ENCODE measurements at regions not wholly inside any gene's neighbourhood (a gene's known extent, or its start where the extent isn't known, plus 50 kb on each side); places are given as distances from the start of the nearest gene placed in this dataset.

- Histone ChIP-seq H3K36me3 (no peaks in the 10 kb centered on the region), H3K9me3 (no peaks in the 10 kb centered on the region), H3K4me1 (no peaks in the 10 kb centered on the region), H3K4me3 (no peak overlapping the region), H3K27ac (no peak overlapping the region), H3K27me3 (no peaks in the 10 kb centered on the region)
- no peak for DNase-seq
- no peak for TF ChIP-seq POLR2A (IDR thresholded peaks at IDR 0.05)
- TF ChIP-seq CTCF (IDR thresholded peaks at IDR 0.05) = no peak
Measured at GRCh38 chr15:98331676-98332075, 316.7 kb upstream of the IGF1R start.

- Histone ChIP-seq H3K9me3 (no peaks in the 10 kb centered on the region), H3K36me3 (no peaks in the 10 kb centered on the region), H3K27me3 (no peaks in the 10 kb centered on the region), H3K27ac (no peak overlapping the region), H3K4me1 (no peaks in the 10 kb centered on the region), H3K4me3 (no peak overlapping the region)
- TF ChIP-seq CTCF (IDR thresholded peaks at IDR 0.05) (no peak), POLR2A (IDR thresholded peaks at IDR 0.05) (no peak)
- no peak for DNase-seq
Measured at GRCh38 chr15:98333251-98333650, 315.1 kb upstream of the IGF1R start.

GRCh38 chr15:98342911-98343310 lies 305.4 kb upstream of the IGF1R start:
- Histone ChIP-seq H3K36me3 (no peaks in the 10 kb centered on the region), H3K4me1 (no peaks in the 10 kb centered on the region), H3K27me3 (no peaks in the 10 kb centered on the region), H3K27ac (no peak overlapping the region), H3K9me3 (no peaks in the 10 kb centered on the region), H3K4me3 (no peak overlapping the region)
- DNase-seq = no peak
- no peak for TF ChIP-seq POLR2A (IDR thresholded peaks at IDR 0.05)
- TF ChIP-seq CTCF (IDR thresholded peaks at IDR 0.05) = no peak

- Histone ChIP-seq H3K36me3 (no peaks in the 10 kb centered on the region), H3K27ac (no peak overlapping the region), H3K4me1 (no peaks in the 10 kb centered on the region), H3K9me3 (no peaks in the 10 kb centered on the region), H3K4me3 (no peak overlapping the region), H3K27me3 (no peaks in the 10 kb centered on the region)
- no peak for DNase-seq
- TF ChIP-seq POLR2A (IDR thresholded peaks at IDR 0.05) = no peak
- TF ChIP-seq CTCF (IDR thresholded peaks at IDR 0.05) = no peak
Measured at GRCh38 chr15:98344591-98344990, 303.7 kb upstream of the IGF1R start.

GRCh38 chr15:98347001-98347400 lies 301.3 kb upstream of the IGF1R start:
- H3K36me3 ChIP-seq = no peaks in the 10 kb centered on the region
- TF ChIP-seq CTCF (IDR thresholded peaks at IDR 0.05) (no peak), POLR2A (IDR thresholded peaks at IDR 0.05) (no peak)

GRCh38 chr15:98347866-98348265 lies 300.5 kb upstream of the IGF1R start:
- Histone ChIP-seq H3K36me3 (no peaks in the 10 kb centered on the region), H3K27ac (no peak overlapping the region), H3K27me3 (no peaks in the 10 kb centered on the region), H3K4me1 (no peaks in the 10 kb centered on the region), H3K9me3 (no peaks in the 10 kb centered on the region), H3K4me3 (no peak overlapping the region)
- no peak for DNase-seq
- TF ChIP-seq POLR2A (IDR thresholded peaks at IDR 0.05) (no peak), CTCF (IDR thresholded peaks at IDR 0.05) (no peak)

More at GRCh38 chr15:98347001-98347400, 301.3 kb upstream of the IGF1R start:
- H3K27ac ChIP-seq = no peak overlapping the region
- no peaks in the 10 kb centered on the region for H3K27me3 ChIP-seq
- H3K9me3 ChIP-seq = no peaks in the 10 kb centered on the region
- no peak for DNase-seq
- no peaks in the 10 kb centered on the region for H3K4me1 ChIP-seq
- H3K4me3 ChIP-seq = no peak overlapping the region
